H1 (cell line): ENCODE measurements at regions not wholly inside any gene's neighbourhood (a gene's known extent, or its start where the extent isn't known, plus 50 kb on each side); places are given as distances from the start of the nearest gene placed in this dataset.

ENCODE experiments used
- CTCF ChIA-PET: fragments of 300-600 bp; sonication (Branson Sonifier 250); formaldehyde crosslinking; loops from one replicate; lab custom pipeline; 2021; ENCODE audit not compliant: partially characterized antibody; lab: Charles Lee
- POLR2A ChIA-PET: fragments of 300-600 bp; sonication (Branson Sonifier 250); formaldehyde crosslinking; loops from one replicate; lab custom pipeline; 2021; ENCODE audit warnings: inconsistent platforms; ENCODE audit not compliant: partially characterized antibody; lab: Charles Lee
- DNase-seq, 2 experiments: peaks; one replicate each; pipeline versions ENCODE4 v3.0.0 to v3.0.0-alpha.2; 2010 to 2022; ENCODE audit warnings: low spot score in 2 of 2, low read depth in 1 of 2, mixed read lengths in 1 of 2
- FAIRE-seq: peaks from 2 replicates; lab custom pipeline; 2011; peaks lifted over from hg19 to GRCh38; lab: Jason Lieb, UNC
- H2AFZ ChIP-seq: 2 replicates; pipeline ENCODE4 v1.8.1; 2012; ENCODE audit warnings: low read length, inconsistent platforms
- H2AK5ac ChIP-seq: 2 replicates; pipeline ENCODE4 v1.6.1; 2013; ENCODE audit warnings: low read depth, low read length
- H2BK120ac ChIP-seq: replicated peaks from 2 replicates; pipeline ENCODE3; 2013; ENCODE audit warnings: low read depth, low read length, inconsistent platforms
- H2BK12ac ChIP-seq: 2 replicates; pipeline ENCODE4 v1.6.1; 2013; ENCODE audit warnings: low read depth, low read length
- H2BK15ac ChIP-seq: 2 replicates; pipeline ENCODE4 v1.6.1; 2013; ENCODE audit warnings: low read length
- H2BK20ac ChIP-seq: 2 replicates; pipeline ENCODE4 v1.6.1; 2013; ENCODE audit warnings: low read length
- H2BK5ac ChIP-seq: 2 replicates; pipeline ENCODE4 v1.6.1; 2013; ENCODE audit warnings: low read depth, low read length
- H3K14ac ChIP-seq: 2 replicates; pipeline ENCODE4 v1.6.1; 2013; ENCODE audit warnings: inconsistent platforms; ENCODE audit not compliant: insufficient read length
- H3K18ac ChIP-seq: 2 replicates; pipeline ENCODE4 v1.6.1; 2013; ENCODE audit warnings: low read length; ENCODE audit errors: extremely low read depth
- H3K23ac ChIP-seq: 2 replicates; pipeline ENCODE4 v1.6.1; 2013; ENCODE audit warnings: inconsistent platforms; ENCODE audit not compliant: insufficient read length
- H3K23me2 ChIP-seq: 2 replicates; pipeline ENCODE4 v1.6.1; 2013; ENCODE audit warnings: low read depth, low read length
- H3K27ac ChIP-seq: 2 replicates; pipeline ENCODE4 v1.6.1; 2011; ENCODE audit warnings: low read depth, low read length, inconsistent platforms
- H3K27me3 ChIP-seq, 4 experiments: replicated peaks in 1 of 4; 1 replicate in 1 of 4; 2 replicates in 3 of 4; pipeline versions ENCODE4 v1.6.1 to v1.8.1; 2011 to 2013; ENCODE audit warnings: low read length in 3 of 4, mild to moderate bottlenecking in 3 of 4, inconsistent platforms in 2 of 4, mixed read lengths in 2 of 4, moderate library complexity in 1 of 4; ENCODE audit not compliant: control insufficient read depth in 3 of 4, insufficient read depth in 3 of 4; ENCODE audit errors: extremely low read depth in 1 of 4
- H3K36me3 ChIP-seq, 4 experiments: 2 replicates each; pipeline versions ENCODE4 v1.6.1 to v1.8.1; 2011 to 2013; ENCODE audit warnings: mild to moderate bottlenecking in 4 of 4, low read length in 3 of 4, moderate library complexity in 2 of 4, control low read depth in 1 of 4, inconsistent platforms in 1 of 4; ENCODE audit not compliant: insufficient read depth in 4 of 4, control insufficient read depth in 2 of 4
- H3K4ac ChIP-seq: replicated peaks from 2 replicates; pipeline ENCODE3; 2013; ENCODE audit warnings: low read length, low read depth, mixed read lengths, inconsistent platforms; ENCODE audit not compliant: insufficient read length
- H3K4me1 ChIP-seq, 4 experiments: replicated peaks in 1 of 4; 1 replicate in 1 of 4; 2 replicates in 3 of 4; pipeline versions ENCODE4 v1.6.1 to v1.8.1; 2011 to 2013; ENCODE audit warnings: low read length in 3 of 4, inconsistent platforms in 2 of 4, mixed read lengths in 1 of 4; ENCODE audit not compliant: insufficient read depth in 4 of 4, control insufficient read depth in 3 of 4
- H3K4me2 ChIP-seq, 2 experiments: 2 replicates each; pipeline versions ENCODE4 v1.6.1 to v1.8.1; 2011 to 2013; ENCODE audit warnings: low read depth in 2 of 2, low read length in 2 of 2, control low read depth in 1 of 2, inconsistent platforms in 1 of 2, mild to moderate bottlenecking in 1 of 2; ENCODE audit not compliant: insufficient read depth in 1 of 2
- H3K4me3 ChIP-seq, 4 experiments: fragments of 200-600, 300-600 bp in 1 of 4; sonication (generic), shearing (Covaris generic), sonication (Bioruptor Twin) in 1 of 4; 2 replicates each; pipeline versions ENCODE4 v1.5.1 to v1.8.1; 2011 to 2016; ENCODE audit warnings: low read length in 4 of 4, low read depth in 3 of 4, control low read depth in 2 of 4, inconsistent platforms in 2 of 4, mild to moderate bottlenecking in 2 of 4, mixed read lengths in 1 of 4, moderate library complexity in 1 of 4; ENCODE audit not compliant: insufficient read depth in 2 of 4; ENCODE audit errors: extremely low read depth in 1 of 4
- H3K56ac ChIP-seq: replicated peaks from 2 replicates; pipeline ENCODE3; 2013; ENCODE audit warnings: low read depth, mild to moderate bottlenecking, mixed read lengths, low read length, inconsistent platforms; ENCODE audit not compliant: insufficient read length
- H3K79me1 ChIP-seq: 2 replicates; pipeline ENCODE4 v1.6.1; 2013; ENCODE audit warnings: low read depth, low read length, control low read depth
- H3K79me2 ChIP-seq, 2 experiments: 2 replicates each; pipeline versions ENCODE4 v1.6.1 to v1.8.1; 2012 to 2013; ENCODE audit warnings: low read length in 2 of 2, mild to moderate bottlenecking in 2 of 2, inconsistent platforms in 1 of 2; ENCODE audit not compliant: insufficient read depth in 2 of 2, control insufficient read depth in 1 of 2
- H3K9ac ChIP-seq, 4 experiments: replicated peaks in 1 of 4; 1 replicate in 1 of 4; 2 replicates in 3 of 4; pipeline versions ENCODE4 v1.6.1 to v1.8.1; 2011 to 2013; ENCODE audit warnings: low read depth in 3 of 4, low read length in 3 of 4, control low read depth in 2 of 4, mild to moderate bottlenecking in 2 of 4, moderate library complexity in 2 of 4, inconsistent platforms in 1 of 4; ENCODE audit errors: extremely low read depth in 1 of 4
- H3K9me3 ChIP-seq, 2 experiments: 2 replicates each; pipeline versions ENCODE4 v1.6.1 to v1.8.1; 2012 to 2013; ENCODE audit warnings: mild to moderate bottlenecking in 2 of 2, moderate library complexity in 2 of 2, control low read depth in 1 of 2, inconsistent platforms in 1 of 2, low read depth in 1 of 2, low read length in 1 of 2, mixed read lengths in 1 of 2; ENCODE audit not compliant: insufficient read depth in 2 of 2
- H4K20me1 ChIP-seq, 2 experiments: replicated peaks in 1 of 2; 2 replicates each; pipeline versions ENCODE3 to v1.8.1; 2011 to 2013; ENCODE audit warnings: inconsistent platforms in 2 of 2, low read length in 2 of 2, mild to moderate bottlenecking in 1 of 2; ENCODE audit not compliant: insufficient read depth in 2 of 2, control insufficient read depth in 1 of 2
- H4K5ac ChIP-seq: 2 replicates; pipeline ENCODE4 v1.6.1; 2013; ENCODE audit warnings: low read length, low read depth, mixed read lengths, inconsistent platforms; ENCODE audit not compliant: insufficient read length
- H4K8ac ChIP-seq: 2 replicates; pipeline ENCODE4 v1.8.0; 2013; ENCODE audit warnings: mild to moderate bottlenecking, moderate library complexity, low read length, inconsistent platforms; ENCODE audit not compliant: insufficient read depth; ENCODE audit errors: extremely low read depth
- H4K91ac ChIP-seq: replicated peaks from 2 replicates; pipeline ENCODE3; 2013; ENCODE audit warnings: low read length, mixed read lengths, inconsistent platforms; ENCODE audit not compliant: insufficient read length
- WGBS, 2 experiments: shearing (Covaris generic) in 1 of 2; methylation state at CpG; one replicate each; pipeline versions ENCODE4 v1.1.6 to v1.1.7; 2013 to 2015; ENCODE audit warnings: low lambda C conversion rate in 2 of 2, mixed read lengths in 2 of 2, inconsistent platforms in 1 of 2, low coverage in 1 of 2, missing lambda C conversion rate in 1 of 2; ENCODE audit not compliant: insufficient replicate concordance in 2 of 2, insufficient coverage in 1 of 2, insufficient read length in 1 of 2; ENCODE audit errors: extremely low coverage in 1 of 2, missing lambda C conversion rate in 1 of 2; 5-methylcytosine and 5-hydroxymethylcytosine counted together
- TF ChIP-seq, protein P1 (sequence below): fragments of 300-600 bp; sonication (generic); IDR thresholded peaks from 2 replicates; pipeline ENCODE4 v1.7.1; 2012; ENCODE audit warnings: low read length, moderate library complexity, mild to moderate bottlenecking, inconsistent platforms; ENCODE audit not compliant: insufficient replicate concordance

- H2BK15ac ChIP-seq: no peak overlapping the region
- H2AK5ac ChIP-seq: no peak overlapping the region
- H2BK5ac ChIP-seq: no peak overlapping the region
- no peak overlapping the region for H3K27ac ChIP-seq
- H4K8ac ChIP-seq: no peak overlapping the region
- H3K23ac ChIP-seq: no peak overlapping the region
- ChIA-PET CTCF (no interaction called here), POLR2A (interaction anchor here (0.6 kb wide), 1 partner anchor 74 kb away, joined by 3 read pairs; no protein-coding TSS in a partner anchor)
- H2BK20ac ChIP-seq: no peak overlapping the region
- no peak overlapping the region for H2AFZ ChIP-seq
- H3K23me2 ChIP-seq: no peaks in the 10 kb centered on the region
- H3K9ac ChIP-seq: no peak overlapping the region
- FAIRE-seq (no peak), DNase-seq (no peak)
- H3K56ac ChIP-seq: no peak overlapping the region
- no peak overlapping the region for H4K91ac ChIP-seq
- H2BK120ac ChIP-seq: no peak overlapping the region
- no peaks in the 10 kb centered on the region for H3K27me3 ChIP-seq
- no peaks in the 10 kb centered on the region for H3K79me1 ChIP-seq
- H2BK12ac ChIP-seq: no peak overlapping the region
- H4K20me1 ChIP-seq: no peaks in the 10 kb centered on the region
- no peak overlapping the region for H3K4ac ChIP-seq
- no peaks in the 10 kb centered on the region for H3K36me3 ChIP-seq
- H3K4me2 ChIP-seq: no peak overlapping the region
- no peak overlapping the region for H4K5ac ChIP-seq
- no peaks in the 10 kb centered on the region for H3K4me1 ChIP-seq
- H3K9me3 ChIP-seq: no peaks in the 10 kb centered on the region
- no peak overlapping the region for H3K18ac ChIP-seq
- no peak overlapping the region for H3K14ac ChIP-seq
- H3K79me2 ChIP-seq: no peaks in the 10 kb centered on the region
- H3K4me3 ChIP-seq: no peak overlapping the region
- WGBS, 2 experiments: 81% methylated on average over 6 of the region's 6 CpGs; no CpG with 5 or more reads in 1 of the 2 experiments
- TF ChIP-seq, protein P1, sequence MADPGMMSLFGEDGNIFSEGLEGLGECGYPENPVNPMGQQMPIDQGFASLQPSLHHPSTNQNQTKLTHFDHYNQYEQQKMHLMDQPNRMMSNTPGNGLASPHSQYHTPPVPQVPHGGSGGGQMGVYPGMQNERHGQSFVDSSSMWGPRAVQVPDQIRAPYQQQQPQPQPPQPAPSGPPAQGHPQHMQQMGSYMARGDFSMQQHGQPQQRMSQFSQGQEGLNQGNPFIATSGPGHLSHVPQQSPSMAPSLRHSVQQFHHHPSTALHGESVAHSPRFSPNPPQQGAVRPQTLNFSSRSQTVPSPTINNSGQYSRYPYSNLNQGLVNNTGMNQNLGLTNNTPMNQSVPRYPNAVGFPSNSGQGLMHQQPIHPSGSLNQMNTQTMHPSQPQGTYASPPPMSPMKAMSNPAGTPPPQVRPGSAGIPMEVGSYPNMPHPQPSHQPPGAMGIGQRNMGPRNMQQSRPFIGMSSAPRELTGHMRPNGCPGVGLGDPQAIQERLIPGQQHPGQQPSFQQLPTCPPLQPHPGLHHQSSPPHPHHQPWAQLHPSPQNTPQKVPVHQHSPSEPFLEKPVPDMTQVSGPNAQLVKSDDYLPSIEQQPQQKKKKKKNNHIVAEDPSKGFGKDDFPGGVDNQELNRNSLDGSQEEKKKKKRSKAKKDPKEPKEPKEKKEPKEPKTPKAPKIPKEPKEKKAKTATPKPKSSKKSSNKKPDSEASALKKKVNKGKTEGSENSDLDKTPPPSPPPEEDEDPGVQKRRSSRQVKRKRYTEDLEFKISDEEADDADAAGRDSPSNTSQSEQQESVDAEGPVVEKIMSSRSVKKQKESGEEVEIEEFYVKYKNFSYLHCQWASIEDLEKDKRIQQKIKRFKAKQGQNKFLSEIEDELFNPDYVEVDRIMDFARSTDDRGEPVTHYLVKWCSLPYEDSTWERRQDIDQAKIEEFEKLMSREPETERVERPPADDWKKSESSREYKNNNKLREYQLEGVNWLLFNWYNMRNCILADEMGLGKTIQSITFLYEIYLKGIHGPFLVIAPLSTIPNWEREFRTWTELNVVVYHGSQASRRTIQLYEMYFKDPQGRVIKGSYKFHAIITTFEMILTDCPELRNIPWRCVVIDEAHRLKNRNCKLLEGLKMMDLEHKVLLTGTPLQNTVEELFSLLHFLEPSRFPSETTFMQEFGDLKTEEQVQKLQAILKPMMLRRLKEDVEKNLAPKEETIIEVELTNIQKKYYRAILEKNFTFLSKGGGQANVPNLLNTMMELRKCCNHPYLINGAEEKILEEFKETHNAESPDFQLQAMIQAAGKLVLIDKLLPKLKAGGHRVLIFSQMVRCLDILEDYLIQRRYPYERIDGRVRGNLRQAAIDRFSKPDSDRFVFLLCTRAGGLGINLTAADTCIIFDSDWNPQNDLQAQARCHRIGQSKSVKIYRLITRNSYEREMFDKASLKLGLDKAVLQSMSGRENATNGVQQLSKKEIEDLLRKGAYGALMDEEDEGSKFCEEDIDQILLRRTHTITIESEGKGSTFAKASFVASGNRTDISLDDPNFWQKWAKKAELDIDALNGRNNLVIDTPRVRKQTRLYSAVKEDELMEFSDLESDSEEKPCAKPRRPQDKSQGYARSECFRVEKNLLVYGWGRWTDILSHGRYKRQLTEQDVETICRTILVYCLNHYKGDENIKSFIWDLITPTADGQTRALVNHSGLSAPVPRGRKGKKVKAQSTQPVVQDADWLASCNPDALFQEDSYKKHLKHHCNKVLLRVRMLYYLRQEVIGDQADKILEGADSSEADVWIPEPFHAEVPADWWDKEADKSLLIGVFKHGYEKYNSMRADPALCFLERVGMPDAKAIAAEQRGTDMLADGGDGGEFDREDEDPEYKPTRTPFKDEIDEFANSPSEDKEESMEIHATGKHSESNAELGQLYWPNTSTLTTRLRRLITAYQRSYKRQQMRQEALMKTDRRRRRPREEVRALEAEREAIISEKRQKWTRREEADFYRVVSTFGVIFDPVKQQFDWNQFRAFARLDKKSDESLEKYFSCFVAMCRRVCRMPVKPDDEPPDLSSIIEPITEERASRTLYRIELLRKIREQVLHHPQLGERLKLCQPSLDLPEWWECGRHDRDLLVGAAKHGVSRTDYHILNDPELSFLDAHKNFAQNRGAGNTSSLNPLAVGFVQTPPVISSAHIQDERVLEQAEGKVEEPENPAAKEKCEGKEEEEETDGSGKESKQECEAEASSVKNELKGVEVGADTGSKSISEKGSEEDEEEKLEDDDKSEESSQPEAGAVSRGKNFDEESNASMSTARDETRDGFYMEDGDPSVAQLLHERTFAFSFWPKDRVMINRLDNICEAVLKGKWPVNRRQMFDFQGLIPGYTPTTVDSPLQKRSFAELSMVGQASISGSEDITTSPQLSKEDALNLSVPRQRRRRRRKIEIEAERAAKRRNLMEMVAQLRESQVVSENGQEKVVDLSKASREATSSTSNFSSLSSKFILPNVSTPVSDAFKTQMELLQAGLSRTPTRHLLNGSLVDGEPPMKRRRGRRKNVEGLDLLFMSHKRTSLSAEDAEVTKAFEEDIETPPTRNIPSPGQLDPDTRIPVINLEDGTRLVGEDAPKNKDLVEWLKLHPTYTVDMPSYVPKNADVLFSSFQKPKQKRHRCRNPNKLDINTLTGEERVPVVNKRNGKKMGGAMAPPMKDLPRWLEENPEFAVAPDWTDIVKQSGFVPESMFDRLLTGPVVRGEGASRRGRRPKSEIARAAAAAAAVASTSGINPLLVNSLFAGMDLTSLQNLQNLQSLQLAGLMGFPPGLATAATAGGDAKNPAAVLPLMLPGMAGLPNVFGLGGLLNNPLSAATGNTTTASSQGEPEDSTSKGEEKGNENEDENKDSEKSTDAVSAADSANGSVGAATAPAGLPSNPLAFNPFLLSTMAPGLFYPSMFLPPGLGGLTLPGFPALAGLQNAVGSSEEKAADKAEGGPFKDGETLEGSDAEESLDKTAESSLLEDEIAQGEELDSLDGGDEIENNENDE: no peak
Observed at GRCh38 chr20:47944682-47945081, 159.4 kb upstream of the SULF2 start.
